Skeletal muscle cell (primary cell): ENCODE measurements at regions not wholly inside any gene's neighbourhood (a gene's known extent, or its start where the extent isn't known, plus 50 kb on each side); places are given as distances from the start of the nearest gene placed in this dataset.

Experiments
- DNase-seq: peaks from one replicate; pipeline ENCODE4 v3.0.0-alpha.2; 2010; ENCODE audit warnings: low read depth
- H3K4me3 ChIP-seq: 2 replicates; pipeline ENCODE4 v1.5.1; 2011; ENCODE audit warnings: low read depth, mild to moderate bottlenecking, control low read depth, low read length, moderate library complexity

DNA sequence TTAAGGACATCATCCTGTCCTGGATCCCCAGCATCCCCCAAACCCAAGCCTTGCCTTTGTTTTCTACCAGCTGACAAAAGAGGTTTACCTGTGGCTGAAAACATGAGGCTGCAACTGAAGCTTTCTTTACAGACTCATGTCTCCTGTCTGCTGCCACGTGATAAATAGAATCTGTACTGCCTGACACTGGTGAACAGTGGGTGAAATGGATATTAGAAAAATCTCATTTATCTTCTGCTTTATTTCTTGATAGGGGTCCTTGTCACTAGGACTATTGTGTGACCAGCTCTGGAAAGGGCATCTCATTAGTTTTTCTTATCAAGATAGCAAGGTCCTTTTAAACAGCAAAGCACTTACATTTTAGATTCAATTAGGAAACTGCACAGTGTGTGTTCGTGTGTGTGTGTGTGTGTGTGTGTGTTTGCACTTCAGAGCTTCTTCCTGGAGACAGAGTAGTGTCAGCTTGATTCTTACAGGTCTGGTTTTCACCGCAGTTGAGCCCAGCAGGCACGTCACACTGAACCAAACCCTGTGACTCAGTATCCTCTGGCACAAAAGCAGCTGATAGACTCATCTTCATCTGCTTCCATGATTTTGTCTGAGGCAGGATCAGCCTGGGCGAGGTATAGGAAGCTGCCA, 373.5 kb upstream of the CELF2 start:
- DNase-seq = no peak
- no peak overlapping the region for H3K4me3 ChIP-seq

DNA sequence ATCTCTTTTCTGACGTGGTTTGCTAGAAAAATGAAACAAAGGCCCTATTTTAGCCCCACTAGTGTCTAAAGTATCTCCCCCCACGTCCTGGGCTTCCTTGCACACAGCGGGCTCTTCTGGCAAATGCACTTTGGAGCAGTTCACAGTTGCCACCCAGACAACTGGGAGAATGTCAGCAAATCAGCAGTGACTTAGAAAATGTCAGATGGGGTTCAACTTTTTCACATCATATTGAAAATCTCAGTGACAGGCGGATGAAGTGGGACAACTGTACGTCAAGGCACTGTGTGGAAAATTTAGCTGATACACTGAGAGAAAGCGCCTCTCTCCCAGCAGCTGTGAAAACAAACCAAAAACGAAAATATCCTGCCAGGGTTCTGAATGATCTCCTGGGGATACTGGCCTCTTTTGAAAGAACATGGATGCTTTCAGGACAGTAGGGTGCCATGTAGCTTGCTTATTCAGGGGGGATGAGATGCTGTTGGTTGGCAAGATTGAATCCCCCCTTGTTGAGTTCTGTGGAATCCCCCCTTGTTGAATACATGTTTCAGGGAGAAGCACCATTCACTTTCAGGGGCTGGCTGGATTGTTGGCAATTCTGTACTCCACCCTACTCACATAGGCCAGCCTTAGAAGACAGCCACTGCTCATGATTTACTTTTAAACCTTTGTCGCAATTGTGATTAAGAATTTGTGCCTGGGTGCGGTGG, 372.8 kb upstream of the CELF2 start:
- no peak for DNase-seq
- H3K4me3 ChIP-seq = no peak overlapping the region

DNA sequence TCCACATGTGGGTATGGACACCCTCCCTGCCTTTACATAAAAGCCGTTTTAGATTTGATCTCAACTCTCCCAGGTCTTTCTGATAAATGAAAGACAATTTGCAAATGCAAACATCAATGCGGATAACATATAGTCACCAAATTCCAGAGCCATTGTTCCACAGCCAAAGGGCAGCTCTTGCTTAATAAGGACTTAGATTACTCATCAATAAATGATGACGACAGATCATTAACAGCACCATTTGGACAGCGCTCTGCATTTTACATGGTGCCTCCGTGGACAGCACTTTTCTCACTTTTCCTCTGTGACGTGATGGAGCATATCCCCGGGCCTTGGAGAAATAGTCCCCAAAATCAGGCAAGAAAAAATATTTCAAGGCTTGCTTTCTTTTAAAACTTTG, 370.3 kb upstream of the CELF2 start:
- no peak for DNase-seq
- no peak overlapping the region for H3K4me3 ChIP-seq

DNA sequence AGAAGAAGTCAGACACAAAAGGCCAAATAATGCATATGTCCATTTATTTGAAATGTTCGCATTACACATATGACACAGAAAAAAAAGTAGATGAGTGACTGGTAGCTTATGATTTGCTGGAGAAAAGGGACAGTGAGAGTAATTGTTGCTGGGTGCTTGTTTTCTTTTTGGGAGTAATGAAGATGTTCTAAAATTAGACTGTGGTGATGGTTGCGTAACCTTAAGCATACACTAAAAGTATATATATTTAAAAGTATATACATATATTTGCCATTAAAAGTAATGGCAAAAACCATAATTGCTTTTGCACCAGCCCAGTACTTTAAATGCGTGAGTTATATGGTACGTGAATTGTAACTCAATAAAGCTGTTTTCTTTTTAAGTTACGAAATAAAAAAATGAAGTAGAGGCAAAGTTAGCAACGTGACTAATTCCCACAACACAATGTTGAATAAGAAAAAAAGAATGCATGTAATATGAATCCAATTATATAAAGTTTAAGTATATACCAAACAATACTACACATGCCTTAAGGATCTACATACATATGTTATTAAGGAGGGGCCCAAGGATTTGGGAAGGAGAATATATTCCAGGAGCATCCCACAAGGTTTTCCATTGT, 360.4 kb upstream of the CELF2 start:
- DNase-seq = no peak
- H3K4me3 ChIP-seq = no peak overlapping the region

DNA sequence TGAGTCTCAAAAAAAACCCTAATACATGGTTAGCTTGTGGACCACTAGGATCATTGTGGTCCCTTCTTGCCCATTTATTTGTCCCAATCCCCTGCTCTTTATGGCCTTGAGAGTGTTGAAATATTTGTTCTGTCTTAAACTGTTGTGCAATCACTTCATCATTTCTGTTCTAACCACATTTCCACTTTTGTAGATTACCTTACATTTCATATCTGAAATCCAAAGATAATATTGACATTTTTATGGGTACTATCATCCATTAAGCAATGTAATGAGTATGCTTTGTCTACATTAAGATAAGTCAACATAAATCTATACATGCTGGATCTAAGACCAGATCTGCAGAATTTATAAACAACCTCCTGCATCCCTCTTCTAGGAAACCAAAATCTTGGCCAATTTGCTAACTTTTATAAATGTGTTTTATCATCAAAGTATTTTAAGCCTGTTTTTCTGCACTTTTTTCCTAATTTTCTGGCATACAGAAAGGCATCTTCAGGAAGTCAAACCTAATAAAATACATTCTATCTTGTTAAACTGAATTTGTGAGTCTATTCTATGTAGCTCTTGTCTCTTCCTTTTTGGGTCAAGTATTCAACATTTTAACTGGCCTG, 359.4 kb upstream of the CELF2 start:
- no peak for DNase-seq
- no peak overlapping the region for H3K4me3 ChIP-seq

DNA sequence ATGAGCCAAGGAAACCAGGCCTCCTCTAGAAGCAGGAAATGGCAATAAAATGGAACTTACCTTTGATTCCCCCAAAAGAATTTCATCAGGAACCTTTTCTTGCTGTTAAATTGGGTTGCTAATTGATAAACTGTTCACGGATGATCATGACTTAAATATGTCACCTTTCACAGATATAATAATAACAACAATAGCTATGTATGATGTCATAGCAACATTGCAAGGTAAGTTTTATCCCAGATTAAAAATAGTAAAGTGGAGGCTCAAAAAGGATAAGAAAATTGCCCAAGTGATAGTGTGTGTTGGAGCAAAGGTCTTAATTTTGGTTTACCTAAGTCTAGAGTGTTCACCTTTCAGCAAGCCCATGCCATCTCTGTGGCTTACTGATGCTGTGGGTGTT, 357.6 kb upstream of the CELF2 start:
- DNase-seq = no peak
- H3K4me3 ChIP-seq = no peak overlapping the region

DNA sequence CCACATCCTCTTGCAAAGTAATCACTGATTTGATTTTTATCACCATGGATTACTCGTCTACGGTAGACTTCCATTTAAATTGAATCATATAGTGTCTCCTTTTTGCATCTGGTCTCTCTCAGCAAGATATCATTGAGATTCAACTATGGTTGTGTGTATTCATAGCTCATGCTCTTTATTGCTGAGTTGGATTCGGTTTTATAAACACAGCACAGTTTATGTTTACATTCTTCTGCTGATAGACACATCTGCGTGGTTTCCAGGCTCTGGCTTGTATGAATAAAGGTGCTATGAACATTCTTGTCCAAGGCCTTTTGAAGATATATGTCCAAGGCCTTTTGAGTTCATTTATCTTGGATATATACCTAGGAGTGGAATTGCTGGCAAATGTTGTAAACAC, 356.5 kb upstream of the CELF2 start:
- no peak overlapping the region for H3K4me3 ChIP-seq
- DNase-seq = no peak

DNA sequence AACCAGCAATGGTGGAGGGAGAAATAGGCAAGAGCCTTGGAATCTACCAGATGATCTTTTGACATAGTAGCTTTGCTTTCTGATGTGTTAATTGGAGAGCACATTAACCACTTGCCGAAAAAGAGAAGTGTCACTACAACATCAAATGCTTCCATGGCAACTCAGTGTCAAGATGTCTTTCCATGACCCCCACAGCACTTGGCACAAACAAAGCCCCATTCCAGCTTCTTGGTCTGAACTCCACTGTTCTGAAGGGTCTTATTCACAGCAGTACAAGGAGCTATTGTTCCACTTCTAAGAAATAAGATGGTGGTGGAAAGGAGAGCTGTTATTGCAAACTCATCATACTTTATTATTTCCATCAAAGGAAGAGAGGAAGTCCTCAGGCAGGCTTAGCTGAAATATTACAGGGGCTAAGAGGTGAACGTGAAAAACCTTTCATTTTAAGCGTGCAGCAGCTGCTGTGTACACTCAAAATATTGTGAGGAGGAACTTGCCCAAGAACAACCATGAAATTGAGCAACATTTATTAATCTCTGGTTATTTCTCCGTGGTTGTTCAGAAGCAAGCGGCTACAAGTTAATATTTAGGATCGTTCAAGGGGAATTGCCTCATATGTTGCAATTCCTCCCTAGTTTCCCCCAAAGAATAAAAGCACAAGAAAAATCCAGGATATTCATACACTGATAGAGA, 354.8 kb upstream of the CELF2 start:
- H3K4me3 ChIP-seq = no peak overlapping the region
- DNase-seq = no peak

DNA sequence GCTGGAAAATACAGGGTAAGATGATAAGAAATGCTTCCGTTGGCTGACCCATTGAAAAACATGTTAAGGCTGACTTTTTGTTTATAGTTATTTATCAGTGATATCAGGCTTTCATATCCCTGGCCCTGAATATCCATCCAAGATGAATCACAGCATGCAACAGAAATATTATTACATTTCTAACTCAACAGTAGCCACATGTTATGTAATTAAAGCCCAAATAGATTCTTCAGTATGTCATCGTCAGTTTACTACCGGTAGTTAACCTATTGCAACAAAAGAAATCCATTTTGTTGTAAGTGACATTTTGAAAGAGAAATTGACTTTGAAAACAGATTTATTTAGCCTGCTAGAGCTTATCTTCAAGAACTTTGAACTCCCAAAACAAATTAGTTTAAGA, 354.1 kb upstream of the CELF2 start:
- DNase-seq = no peak
- no peak overlapping the region for H3K4me3 ChIP-seq

DNA sequence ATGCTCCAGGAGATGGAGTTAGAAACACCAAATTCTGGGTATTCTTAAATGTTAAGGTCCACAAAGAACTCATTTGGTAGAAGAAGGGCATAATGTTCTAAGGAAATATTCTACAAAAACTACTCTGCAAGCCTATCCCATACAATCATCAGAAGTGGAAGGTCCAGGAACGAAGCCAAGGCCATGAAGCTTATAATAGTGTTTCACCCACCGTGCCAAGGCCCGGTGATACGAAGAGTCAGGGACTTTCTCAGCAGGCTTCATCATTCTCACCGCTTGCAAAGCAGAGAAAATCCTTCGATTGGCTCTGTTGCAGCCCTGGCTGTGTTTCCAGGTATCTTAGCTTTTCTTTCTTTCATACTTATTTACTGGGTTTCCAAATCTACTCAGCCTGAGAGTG, 351.9 kb upstream of the CELF2 start:
- no peak for DNase-seq
- H3K4me3 ChIP-seq = no peak overlapping the region

DNA sequence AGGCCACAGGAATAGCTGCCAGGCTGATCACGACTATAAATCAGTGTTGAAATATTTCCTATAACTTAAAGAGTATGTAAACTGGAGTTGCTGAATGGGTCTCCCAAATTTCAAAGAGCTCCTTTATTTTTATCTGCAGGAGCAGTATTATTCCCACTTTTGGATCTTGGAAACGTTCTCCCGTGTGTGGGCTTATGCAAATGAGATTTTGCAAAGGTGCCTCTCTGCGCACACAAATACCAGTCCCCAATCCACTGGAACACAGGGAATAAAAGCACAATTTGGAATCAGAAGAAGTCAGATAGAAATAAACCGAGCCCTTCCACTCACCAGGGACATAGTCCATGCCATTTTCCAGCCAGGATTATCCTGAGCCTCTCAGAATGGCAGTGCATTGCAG, 350.2 kb upstream of the CELF2 start:
- no peak for DNase-seq
- no peak overlapping the region for H3K4me3 ChIP-seq

DNA sequence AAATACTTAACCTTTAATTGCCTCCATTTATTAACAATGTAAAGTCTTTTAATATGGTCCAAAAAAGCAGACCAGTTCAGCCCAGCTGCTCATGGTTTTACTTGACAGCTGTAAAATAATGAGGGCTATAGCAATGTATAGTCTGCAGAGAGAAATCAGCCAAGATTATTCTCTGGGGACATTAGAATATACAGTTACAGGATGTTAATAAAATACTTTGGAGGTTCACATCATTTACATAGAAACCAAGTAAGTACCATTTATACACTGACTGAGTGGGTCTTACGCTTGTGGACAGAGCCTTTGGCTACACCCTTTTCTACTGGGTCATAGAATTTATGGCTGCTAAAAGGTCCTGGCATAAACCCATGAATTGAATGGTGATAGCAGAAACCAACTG, 340.7 kb upstream of the CELF2 start:
- no peak for DNase-seq
- no peak overlapping the region for H3K4me3 ChIP-seq

DNA sequence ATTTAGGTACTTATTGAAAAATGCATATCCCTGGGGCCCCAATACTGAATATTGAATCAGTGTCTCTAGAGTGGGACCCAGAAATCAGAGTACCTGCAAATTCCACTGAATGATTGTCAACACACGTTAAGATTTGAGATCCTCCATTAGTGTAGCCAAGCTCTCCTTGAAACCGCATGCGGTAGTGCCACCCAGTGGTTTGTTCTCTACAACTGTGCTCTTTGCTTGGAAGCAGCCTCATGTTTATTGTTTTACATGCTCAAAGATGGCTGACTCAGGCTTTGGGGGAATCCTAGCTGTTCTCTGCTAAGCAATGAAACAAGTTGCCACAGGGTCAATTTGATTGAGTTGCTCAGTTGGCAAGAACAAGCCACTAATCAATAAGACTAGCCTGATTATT, 340.2 kb upstream of the CELF2 start:
- no peak overlapping the region for H3K4me3 ChIP-seq
- DNase-seq = peak; percentile 43

DNA sequence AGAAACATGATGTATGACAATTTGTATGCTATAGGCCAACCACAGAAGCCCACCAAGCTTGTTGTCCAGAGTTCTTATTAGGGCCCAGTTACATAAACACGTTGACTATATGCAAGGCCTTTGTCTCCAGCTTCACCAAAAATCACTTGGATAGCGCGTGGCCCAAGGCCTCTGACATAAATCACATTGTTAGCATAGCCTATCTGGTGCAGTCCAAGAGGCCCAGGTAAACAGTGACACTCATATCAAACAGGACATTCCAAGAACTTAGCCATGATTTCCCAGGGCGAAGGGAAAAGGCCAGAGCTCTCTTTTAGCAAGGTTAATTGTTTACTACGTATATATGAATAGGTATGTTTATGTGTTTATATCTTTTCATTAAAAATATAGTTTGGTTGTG, 337.2 kb upstream of the CELF2 start:
- no peak for DNase-seq
- no peak overlapping the region for H3K4me3 ChIP-seq

DNA sequence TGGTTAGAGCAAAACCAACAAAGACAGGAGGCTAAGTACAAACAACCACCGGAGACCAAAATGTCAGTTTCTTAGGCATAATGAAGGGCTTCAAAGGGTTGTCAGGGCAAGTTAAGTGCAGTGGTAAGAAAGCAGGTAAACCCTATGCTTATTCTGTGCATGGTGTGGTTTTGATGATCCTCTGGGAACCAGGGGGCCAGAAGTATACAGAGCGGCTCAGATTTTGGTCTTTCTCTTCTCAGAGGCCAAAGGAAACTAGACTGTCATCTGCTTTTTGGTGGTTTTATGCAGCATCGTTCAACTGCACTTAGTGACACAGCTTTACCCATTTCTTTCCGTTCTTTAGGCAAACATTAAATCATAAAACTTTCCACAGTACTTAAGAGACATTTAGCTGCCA, 332.7 kb upstream of the CELF2 start:
- H3K4me3 ChIP-seq = no peak overlapping the region
- no peak for DNase-seq

DNA sequence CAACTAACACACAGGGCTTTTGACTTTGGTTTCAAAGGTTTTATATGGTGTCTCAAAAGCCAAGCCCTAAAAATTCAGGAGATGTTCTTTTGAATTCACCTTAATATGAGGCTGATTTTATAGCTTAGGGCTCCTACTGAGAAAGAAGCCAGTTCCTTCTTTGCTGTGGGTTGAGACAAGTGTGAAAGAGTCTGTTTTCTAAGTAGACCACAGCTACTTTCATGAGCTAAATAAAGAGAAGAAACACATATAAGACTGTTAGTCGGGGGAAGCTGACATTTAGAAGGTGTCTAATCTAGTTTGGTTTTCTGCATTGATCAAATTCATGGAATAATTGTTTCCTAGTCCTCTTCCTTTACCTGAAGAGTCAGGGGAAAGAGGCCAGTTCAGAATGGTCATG, 332.1 kb upstream of the CELF2 start:
- no peak for DNase-seq
- H3K4me3 ChIP-seq = no peak overlapping the region

DNA sequence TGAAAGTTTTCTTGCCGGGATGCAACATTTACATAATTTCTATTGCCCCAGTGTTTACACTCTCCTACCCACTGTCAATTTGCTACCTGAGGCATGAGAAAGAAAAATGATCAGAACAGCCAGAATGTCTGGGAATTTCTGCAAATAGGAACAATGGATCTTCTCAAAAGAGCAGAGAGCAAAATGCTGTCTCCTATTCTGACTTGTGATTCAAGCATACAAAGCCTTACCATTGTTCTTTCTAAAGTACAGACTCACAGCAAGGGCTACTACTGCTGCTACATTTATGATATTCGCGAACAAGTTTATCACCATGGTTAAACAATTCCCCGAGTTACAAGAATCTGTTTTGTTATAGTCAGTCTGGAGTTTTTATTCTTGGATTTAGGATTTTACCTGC, 329.9 kb upstream of the CELF2 start:
- no peak overlapping the region for H3K4me3 ChIP-seq
- no peak for DNase-seq

DNA sequence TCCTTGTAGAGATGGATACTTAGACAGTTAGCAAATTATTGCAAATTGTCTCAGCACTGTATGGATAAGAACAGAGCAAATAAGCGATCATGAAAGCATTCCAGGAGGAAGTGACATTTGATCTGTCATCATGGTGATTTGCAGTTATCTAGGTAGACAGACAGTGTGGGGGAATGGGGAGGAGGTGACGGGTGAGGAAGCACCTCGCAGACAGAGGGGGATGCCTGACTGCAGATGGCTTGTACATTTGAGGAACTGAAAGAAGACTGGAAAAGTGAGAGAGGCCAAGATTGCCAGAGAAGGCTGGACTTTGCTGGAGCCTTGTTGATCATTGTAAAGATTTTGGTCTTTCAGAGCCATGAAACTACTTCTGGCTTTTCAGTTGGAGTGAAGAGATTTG, 318.2 kb upstream of the CELF2 start:
- no peak overlapping the region for H3K4me3 ChIP-seq
- no peak for DNase-seq

DNA sequence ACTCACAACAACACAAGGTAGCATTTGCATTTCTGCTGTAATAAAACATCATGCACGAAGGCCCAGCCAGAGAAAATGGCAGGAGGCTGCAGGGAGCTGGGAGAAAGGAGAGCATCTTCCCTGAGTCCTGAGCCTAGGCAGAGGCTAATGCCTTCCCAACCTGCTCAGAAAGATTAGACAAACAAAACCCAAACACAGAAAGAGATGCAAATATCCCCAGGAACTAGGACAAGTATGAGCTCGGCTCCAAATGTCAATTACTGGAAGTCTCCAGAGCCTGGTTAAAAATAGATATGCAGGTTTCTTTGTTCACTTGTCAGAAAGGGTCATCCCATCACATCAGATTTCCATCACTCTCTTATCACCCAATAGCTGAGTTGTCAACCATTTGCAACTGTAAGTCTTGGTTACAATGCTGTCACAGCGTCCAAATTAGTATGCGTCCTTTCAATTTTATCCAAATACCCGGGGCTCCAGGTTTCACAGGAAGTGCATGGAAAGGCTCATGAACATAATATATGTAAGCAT, 316.5 kb upstream of the CELF2 start:
- H3K4me3 ChIP-seq = no peak overlapping the region
- DNase-seq = no peak

DNA sequence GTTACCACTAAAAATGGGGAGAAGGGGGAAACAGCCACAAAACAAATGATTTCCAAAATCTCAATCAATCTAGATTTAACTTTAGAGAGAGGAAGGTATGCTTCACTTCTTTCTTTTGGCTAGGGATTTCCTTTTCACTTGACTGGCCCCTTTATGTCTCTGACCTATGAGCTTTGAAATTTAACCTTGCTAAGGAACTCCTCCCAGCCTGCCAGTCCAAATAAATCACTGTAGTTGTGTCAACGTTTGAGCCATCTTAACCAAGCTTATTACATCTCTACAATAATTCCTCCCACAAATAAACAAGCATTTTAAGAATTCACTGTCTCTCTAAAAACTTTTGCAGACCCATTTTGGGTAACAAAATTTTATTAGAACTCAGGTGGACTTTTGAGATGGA, 315.5 kb upstream of the CELF2 start:
- no peak overlapping the region for H3K4me3 ChIP-seq
- no peak for DNase-seq
